Mammary epithelial cell (primary cell): ENCODE measurements at regions not wholly inside any gene's neighbourhood (a gene's known extent, or its start where the extent isn't known, plus 50 kb on each side); places are given as distances from the start of the nearest gene placed in this dataset.

Experiments
- EZH2 ChIP-seq: IDR thresholded peaks from 2 replicates; pipeline ENCODE4 v1.6.1; 2012; ENCODE audit warnings: low read length, inconsistent platforms, borderline replicate concordance
- TF ChIP-seq, protein P1 (sequence below), 2 donors: IDR thresholded peaks in 1 of 2; conservative IDR thresholded peaks in 1 of 2; 2 replicates each; pipeline ENCODE4 v1.5.1; 2011 to 2012; ENCODE audit warnings: inconsistent platforms in 2 of 2, low read length in 2 of 2, mild to moderate bottlenecking in 2 of 2, control low read depth in 1 of 2, low read depth in 1 of 2; ENCODE audit not compliant: insufficient read depth in 1 of 2; ENCODE audit errors: extremely low read depth in 1 of 2

DNA sequence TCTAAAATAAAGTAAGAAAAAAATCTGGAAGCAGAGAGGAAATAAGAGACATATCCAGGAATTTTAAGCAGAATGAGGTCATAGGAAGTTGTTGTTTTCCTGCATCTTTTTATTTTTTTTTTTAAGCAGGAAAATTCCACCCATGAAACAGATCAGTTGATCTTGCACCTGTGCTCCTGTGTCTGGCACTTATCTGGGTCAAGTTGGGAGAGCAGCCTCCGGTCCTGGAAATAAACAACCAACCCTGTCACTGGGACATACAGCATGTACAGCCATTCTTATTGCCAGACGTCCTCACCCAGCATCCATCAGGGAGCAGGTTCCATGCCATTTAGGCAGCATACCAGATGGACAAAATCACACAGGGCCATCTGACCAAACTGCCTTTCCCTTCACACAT, 266.0 kb upstream of the BTG1 start:
- TF ChIP-seq EZH2, result no peak
- TF ChIP-seq, protein P1, sequence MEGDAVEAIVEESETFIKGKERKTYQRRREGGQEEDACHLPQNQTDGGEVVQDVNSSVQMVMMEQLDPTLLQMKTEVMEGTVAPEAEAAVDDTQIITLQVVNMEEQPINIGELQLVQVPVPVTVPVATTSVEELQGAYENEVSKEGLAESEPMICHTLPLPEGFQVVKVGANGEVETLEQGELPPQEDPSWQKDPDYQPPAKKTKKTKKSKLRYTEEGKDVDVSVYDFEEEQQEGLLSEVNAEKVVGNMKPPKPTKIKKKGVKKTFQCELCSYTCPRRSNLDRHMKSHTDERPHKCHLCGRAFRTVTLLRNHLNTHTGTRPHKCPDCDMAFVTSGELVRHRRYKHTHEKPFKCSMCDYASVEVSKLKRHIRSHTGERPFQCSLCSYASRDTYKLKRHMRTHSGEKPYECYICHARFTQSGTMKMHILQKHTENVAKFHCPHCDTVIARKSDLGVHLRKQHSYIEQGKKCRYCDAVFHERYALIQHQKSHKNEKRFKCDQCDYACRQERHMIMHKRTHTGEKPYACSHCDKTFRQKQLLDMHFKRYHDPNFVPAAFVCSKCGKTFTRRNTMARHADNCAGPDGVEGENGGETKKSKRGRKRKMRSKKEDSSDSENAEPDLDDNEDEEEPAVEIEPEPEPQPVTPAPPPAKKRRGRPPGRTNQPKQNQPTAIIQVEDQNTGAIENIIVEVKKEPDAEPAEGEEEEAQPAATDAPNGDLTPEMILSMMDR (conservative IDR thresholded peaks at IDR 0.05 in 1 of 2, IDR thresholded peaks at IDR 0.05 in 1 of 2; ENCODE audit: extremely low read depth in 1 of 2, insufficient read depth in 1 of 2, low read depth in 1 of 2, low read length in 2 of 2), result no peak
